Fibroblast of skin of right quadriceps (primary cell): ENCODE measurements at regions not wholly inside any gene's neighbourhood (a gene's known extent, or its start where the extent isn't known, plus 50 kb on each side); places are given as distances from the start of the nearest gene placed in this dataset.

ENCODE experiments used
- DNase-seq: peaks from one replicate; pipeline ENCODE4 v3.0.0-alpha.2; 2013

DNA sequence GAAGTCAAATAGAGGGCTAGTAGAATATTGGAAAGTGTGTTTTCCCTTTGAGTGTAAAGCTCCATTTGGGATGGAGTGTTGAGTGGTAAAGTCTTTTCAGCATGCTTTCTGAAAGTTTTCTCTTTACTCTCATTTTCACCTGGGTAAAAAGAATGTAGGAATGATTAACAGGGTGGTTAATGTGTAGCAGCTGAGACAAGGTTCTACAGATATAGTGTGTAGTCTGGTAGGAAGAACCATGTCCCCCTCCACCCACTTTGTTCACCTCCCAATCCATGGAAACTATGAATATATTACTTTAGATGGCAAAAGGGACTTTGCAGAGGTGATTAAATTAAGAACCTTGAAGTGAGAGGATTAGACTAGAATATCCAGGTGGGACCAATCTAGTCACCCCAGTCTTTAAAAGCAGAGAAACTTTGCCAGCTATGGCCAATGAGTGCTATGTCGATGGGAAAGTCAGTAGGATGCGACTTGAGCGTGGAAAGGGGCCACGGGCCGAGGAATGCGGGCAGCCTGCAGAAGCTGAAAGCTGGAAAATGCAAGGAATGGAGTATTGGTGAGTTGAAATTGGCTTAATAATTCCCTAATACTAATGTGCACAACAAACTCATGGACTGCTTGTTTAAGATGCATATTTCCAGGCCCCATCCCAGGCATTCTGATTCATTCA lies 166.3 kb upstream of the AHR start:
- DNase-seq, result no peak

DNA sequence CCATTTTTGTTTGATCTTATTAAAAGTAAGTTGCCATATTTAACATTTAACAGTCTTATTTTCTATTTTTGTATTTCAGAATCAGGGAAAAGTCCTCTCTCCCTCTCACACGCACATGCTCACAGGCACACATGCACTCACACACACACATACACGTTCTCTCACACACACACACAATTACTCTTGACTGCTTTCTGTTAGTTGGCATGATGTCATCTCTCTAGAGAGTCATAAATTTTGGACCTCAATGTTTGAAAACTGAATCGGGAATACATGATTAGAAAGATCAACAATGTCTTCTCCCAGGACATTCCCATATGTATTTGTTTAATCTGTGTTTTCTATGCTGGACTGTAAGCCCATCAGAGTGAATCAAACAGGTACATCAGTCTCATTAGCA lies 165.7 kb upstream of the AHR start:
- DNase-seq, result peak; percentile 68

DNA sequence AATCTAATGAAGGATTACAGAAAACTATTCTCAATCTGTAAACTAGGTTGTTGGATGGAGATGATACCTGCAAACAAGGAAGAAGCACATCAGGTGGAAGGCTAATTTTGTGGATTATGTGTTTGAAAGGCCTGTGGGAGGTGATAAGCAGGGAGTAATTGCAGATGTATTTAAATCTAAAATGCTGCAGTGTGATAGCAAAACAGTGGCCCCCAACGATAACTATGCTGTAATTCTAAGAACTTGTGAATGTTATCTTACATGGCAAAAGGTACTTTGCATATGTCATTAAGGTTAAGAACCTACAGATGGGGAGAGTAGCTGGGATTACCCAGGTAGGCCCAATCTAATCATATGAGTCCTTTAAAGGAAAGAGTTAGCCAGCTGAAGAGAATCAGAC lies 164.5 kb upstream of the AHR start:
- no peak for DNase-seq

- no peak for DNase-seq
These were observed 163.7 kb upstream of the AHR start for GRCh38 chr7:17134786-17135185.

- DNase-seq, result no peak
These were observed 162.3 kb upstream of the AHR start for GRCh38 chr7:17136126-17136525.

GRCh38 chr7:17139081-17139480 lies 159.4 kb upstream of the AHR start:
- DNase-seq, result no peak

DNA sequence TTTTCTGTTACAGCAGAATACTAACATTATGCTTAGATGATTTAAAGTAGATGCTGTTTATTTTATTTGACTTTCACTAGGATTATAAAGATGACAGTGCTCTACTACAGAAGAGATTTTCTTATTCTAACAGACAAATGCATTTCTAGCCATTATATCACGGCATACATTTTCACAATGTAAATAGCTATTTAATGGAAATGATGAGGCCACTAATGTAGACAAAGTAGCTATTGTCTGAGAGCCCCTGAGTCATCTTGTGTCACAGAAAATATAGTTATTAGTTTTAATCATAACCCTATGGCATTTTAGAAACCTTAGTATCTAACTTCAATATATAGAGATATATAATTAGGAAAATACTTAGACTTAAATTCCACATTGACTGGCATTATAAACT lies 158.0 kb upstream of the AHR start:
- no peak for DNase-seq

DNA sequence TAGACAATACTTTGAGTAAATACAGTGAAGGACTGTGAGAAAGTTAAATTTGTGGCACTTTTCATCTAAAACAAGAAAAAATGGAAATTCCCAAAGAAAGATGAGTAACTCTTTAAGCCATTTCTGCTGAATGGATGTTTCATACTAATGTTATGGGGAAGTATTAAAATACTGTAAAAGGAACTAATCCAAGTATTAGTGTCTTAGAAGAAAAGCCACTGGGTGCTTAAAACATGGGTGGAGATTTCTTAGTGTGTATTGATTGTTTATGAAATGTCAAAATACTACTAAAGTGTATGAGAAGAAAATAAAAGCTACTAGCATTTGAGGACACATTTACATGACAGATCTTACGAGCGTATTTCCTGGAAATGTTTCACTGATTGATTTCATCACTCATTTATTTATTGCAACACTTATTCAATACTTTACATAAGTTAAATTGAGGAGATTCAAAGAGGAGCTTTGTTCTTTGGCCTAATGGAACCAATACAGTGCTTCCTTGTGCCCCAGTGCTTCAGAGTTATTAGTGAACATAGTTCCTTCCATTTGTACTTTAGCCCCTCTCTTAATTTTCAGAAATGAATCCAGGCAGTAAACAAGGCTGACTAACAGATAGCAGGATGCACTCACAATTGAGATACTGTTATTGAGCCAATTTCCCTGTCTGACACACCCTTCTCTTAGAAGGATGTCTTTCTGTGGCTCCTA lies 155.5 kb upstream of the AHR start:
- peak; percentile 8 for DNase-seq

GRCh38 chr7:17144322-17144721 lies 154.1 kb upstream of the AHR start:
- DNase-seq, result peak; percentile 70

- DNase-seq, result no peak
These were observed 151.8 kb upstream of the AHR start for GRCh38 chr7:17146621-17147020.

DNA sequence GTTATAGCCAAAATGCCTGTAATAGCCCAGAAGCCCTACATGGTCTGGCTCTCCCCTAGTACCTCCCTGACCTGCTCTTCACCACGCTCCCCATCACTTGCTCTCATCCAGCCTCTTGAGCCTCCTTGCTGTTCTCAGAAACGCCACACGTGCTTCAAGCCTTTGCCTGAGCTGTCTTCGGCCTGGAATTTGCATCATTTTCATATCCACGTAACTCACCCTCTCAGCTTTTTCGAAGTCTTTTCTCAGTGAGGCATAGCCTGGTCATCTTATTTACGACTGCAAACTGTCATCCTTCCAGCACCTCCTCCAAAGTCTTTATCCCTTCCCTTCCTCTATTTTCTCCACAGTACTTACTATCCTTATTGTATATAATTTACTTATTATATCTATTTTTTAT lies 151.0 kb upstream of the AHR start:
- peak; percentile 58 for DNase-seq

- no peak for DNase-seq
These were observed 148.4 kb upstream of the AHR start for GRCh38 chr7:17150018-17150417.

GRCh38 chr7:17152721-17153120 lies 145.7 kb upstream of the AHR start:
- no peak for DNase-seq

GRCh38 chr7:17153536-17153935 lies 144.9 kb upstream of the AHR start:
- DNase-seq, result peak; percentile 4

- no peak for DNase-seq
These were observed 142.9 kb upstream of the AHR start for GRCh38 chr7:17155529-17155928.

DNA sequence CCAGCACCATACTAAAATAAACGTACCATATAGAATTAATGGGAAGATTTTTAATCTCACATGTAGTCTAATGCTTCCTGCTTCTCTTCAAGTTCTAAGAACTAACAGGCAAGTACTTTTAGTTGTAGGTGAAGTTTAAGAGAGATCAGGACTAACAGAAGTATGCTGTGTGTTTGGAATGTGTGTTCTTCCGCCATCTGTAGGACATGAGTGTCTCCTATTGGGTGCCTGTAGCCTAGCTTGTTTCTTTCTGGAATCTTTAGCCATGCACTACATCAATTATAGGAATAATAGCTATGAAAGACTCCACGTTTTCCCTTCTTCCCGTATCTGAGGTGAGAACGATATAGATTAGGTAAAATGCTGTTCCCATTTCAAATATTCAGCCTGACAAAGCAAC lies 140.2 kb upstream of the AHR start:
- no peak for DNase-seq

- no peak for DNase-seq
These were observed 138.9 kb upstream of the AHR start for GRCh38 chr7:17159500-17160037.

GRCh38 chr7:17166824-17167379 lies 131.6 kb upstream of the AHR start:
- no peak for DNase-seq

- no peak for DNase-seq
These were observed 130.0 kb upstream of the AHR start for GRCh38 chr7:17168416-17168815.

GRCh38 chr7:17171427-17171826 lies 127.0 kb upstream of the AHR start:
- DNase-seq, result no peak

DNA sequence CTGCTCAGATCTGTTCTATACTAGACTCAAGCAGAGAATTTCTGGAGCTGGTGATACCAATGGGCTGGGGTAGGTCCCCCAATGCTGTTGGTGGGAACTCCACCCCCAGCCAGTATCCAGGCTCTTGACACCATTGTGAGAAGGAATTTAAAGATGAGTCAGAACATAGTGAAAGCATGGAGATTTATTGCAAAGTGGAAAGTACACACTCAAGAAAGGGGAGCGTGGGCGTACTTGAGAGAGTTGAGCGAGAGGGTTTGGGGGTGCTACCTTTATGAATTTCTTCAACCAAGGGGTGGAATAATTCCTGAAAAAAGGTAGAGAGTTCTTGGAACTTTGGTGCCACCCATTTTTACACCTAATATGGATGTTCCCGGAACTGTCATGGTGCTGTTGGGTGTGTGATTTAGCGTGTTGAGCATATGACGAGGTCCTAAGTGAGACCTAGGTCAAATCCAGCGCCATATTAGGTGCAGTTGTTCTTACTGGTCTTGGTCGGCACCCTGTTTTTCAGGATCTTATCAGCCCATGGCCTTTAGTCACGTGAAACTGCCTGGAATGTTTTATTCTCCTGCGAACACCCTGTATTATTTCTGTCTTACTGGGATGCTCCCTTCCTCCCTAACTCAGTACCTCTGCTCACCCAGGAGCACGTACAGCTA lies 122.0 kb upstream of the AHR start:
- peak; percentile 3 for DNase-seq

GRCh38 chr7:17178545-17178944 lies 119.9 kb upstream of the AHR start:
- DNase-seq, result no peak

DNA sequence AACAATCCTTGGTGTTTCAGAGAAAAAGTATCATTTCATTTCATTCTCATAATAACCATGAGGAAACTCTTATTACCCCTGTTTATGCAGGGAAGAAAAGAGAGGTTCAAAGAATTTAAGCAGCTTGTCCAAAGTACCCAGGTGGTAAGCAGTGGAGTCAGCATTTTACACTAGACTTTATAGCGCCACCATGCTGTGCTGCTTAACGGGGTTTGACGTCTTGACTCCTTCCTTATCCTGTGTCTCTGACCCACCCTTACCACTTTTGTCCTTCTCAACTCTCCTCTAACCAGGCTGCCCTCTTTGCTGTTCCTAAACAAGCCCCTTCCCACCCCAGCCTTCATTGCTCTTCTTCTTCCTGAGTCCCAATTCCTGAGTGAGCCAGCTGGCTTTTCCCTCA lies 117.0 kb upstream of the AHR start:
- no peak for DNase-seq
